GM12878 (cell line): ENCODE measurements at regions not wholly inside any gene's neighbourhood (a gene's known extent, or its start where the extent isn't known, plus 50 kb on each side); places are given as distances from the start of the nearest gene placed in this dataset.

Experiments
- ATAC-seq: fragments of 200-7000 bp; cut with Tn5 transposase; 3 replicates; pipeline ENCODE4 v1.9.1; 2020; ENCODE audit warnings: mild to moderate bottlenecking, moderate library complexity
- BruUV-seq: library from RNA; stranded (reverse); fragments of 400-500 nt; replicated peaks from 2 replicates; lab custom pipeline; 2021; lab: Mats Ljungman, UMichigan
- CTCF ChIA-PET: fragments of 300-600 bp; sonication (Branson Sonifier 250); formaldehyde crosslinking; extraction: SDS; loops from one replicate; lab custom pipeline; 2021; ENCODE audit warnings: inconsistent platforms; lab: Yijun Ruan, JAX
- POLR2A ChIA-PET: fragments of 350-600 bp; formaldehyde crosslinking; extraction: SDS; loops from one replicate; lab custom pipeline; 2021; ENCODE audit warnings: inconsistent platforms; lab: Charles Lee
- RAD21 ChIA-PET: fragments of 300-600 bp; sonication (Branson Sonifier 250); formaldehyde crosslinking; loops from one replicate; lab custom pipeline; 2023; ENCODE audit warnings: antibody characterized with exemption; ENCODE audit not compliant: unreplicated experiment; lab: Charles Lee
- SMC1A ChIA-PET: fragments of 300-600 bp; sonication (Branson Sonifier 250); formaldehyde crosslinking; loops from one replicate; lab custom pipeline; 2023; ENCODE audit not compliant: unreplicated experiment, uncharacterized antibody; lab: Charles Lee
- DNase-seq: peaks from one replicate; pipeline ENCODE4 v3.0.0-alpha.2; 2011; ENCODE audit warnings: low read depth, low spot score
- FAIRE-seq: peaks from 3 replicates; lab custom pipeline; 2011; peaks lifted over from hg19 to GRCh38; lab: Jason Lieb, UNC
- H2AFZ ChIP-seq: 2 replicates; pipeline ENCODE4 v1.6.0; 2011; ENCODE audit warnings: low read depth, low read length, control low read depth; ENCODE audit not compliant: control insufficient read depth
- H3K27ac ChIP-seq: 2 replicates; pipeline ENCODE4 v1.5.1; 2011; ENCODE audit warnings: control low read depth; ENCODE audit not compliant: control insufficient read depth, insufficient read depth
- H3K27me3 ChIP-seq, 2 experiments: replicated peaks in 1 of 2; 2 replicates each; pipeline versions ENCODE4 v1.6.0 to v1.6.1; 2011; ENCODE audit warnings: low read length in 1 of 2; ENCODE audit not compliant: control insufficient read depth in 2 of 2, insufficient read depth in 2 of 2
- H3K36me3 ChIP-seq, 2 experiments: 2 replicates each; pipeline ENCODE4 v1.5.1; 2011; ENCODE audit warnings: low read length in 1 of 2; ENCODE audit not compliant: control insufficient read depth in 2 of 2, insufficient read depth in 2 of 2
- H3K4me1 ChIP-seq: 2 replicates; pipeline ENCODE4 v1.6.1; 2011; ENCODE audit warnings: mild to moderate bottlenecking, low read length, moderate library complexity, mixed read lengths; ENCODE audit not compliant: control insufficient read depth, insufficient read depth
- H3K4me2 ChIP-seq: 2 replicates; pipeline ENCODE4 v1.6.0; 2011; ENCODE audit warnings: control low read depth; ENCODE audit not compliant: control insufficient read depth, insufficient read depth
- H3K4me3 ChIP-seq: fragments of 200-600 bp; sonication (generic); 2 replicates; pipeline ENCODE4 v1.5.1; 2016
- H3K79me2 ChIP-seq: 2 replicates; pipeline ENCODE4 v1.6.0; 2011; ENCODE audit warnings: low read length; ENCODE audit not compliant: control insufficient read depth, insufficient read depth
- H3K9ac ChIP-seq: 2 replicates; pipeline ENCODE4 v1.8.0; 2011; ENCODE audit warnings: low read length, control low read depth, mixed read lengths; ENCODE audit not compliant: control insufficient read depth, insufficient read depth
- H3K9me3 ChIP-seq: replicated peaks from 3 replicates; pipeline ENCODE4 v1.5.1; 2011; ENCODE audit warnings: mild to moderate bottlenecking, low read length; ENCODE audit not compliant: control insufficient read depth, insufficient read depth
- H4K20me1 ChIP-seq: 2 replicates; pipeline ENCODE4 v1.6.0; 2011; ENCODE audit not compliant: control insufficient read depth, insufficient read depth
- IRF3 ChIP-seq: fragments of 450-650 bp; IDR thresholded peaks from 2 replicates; pipeline ENCODE4 v1.6.1; 2014; ENCODE audit warnings: mild to moderate bottlenecking
- POLR2AphosphoS5 ChIP-seq: IDR thresholded peaks from 2 replicates; pipeline ENCODE4 v1.6.1; 2011; ENCODE audit warnings: mild to moderate bottlenecking, low read length, inconsistent platforms
- RAD21 ChIP-seq: IDR thresholded peaks from 2 replicates; pipeline ENCODE4 v1.6.1; 2011; ENCODE audit warnings: mild to moderate bottlenecking, low read depth, low read length, moderate library complexity; ENCODE audit not compliant: insufficient read depth
- TCF3 ChIP-seq: IDR thresholded peaks from 2 replicates; pipeline ENCODE4 v1.6.1; 2012; ENCODE audit warnings: low read depth, mild to moderate bottlenecking, low read length, borderline replicate concordance; ENCODE audit not compliant: insufficient read depth
- ZBTB40 ChIP-seq: fragments of 450-650 bp; IDR thresholded peaks from 2 replicates; pipeline ENCODE4 v1.6.1; 2016; ENCODE audit warnings: mild to moderate bottlenecking, moderate library complexity, borderline replicate concordance
- WGBS: methylation state at CpG from one replicate; pipeline ENCODE4 v1.1.6; 2016; ENCODE audit warnings: low lambda C conversion rate; ENCODE audit not compliant: insufficient replicate concordance, insufficient coverage; ENCODE audit errors: missing lambda C conversion rate; 5-methylcytosine and 5-hydroxymethylcytosine counted together
- in situ Hi-C: fragments of 300-500 bp; cut with MboI; formaldehyde crosslinking; loops from 9 replicates; pipeline ENCODE4 v1.14.3; 2018; ENCODE audit warnings: mixed read lengths
- intact Hi-C: fragments of 100-400 bp; cut with micrococcal nuclease; formaldehyde crosslinking; loops from one replicate; pipeline ENCODE4 v1.14.2; 2022; ENCODE audit not compliant: unreplicated experiment
- TF ChIP-seq, protein P1 (sequence below), 3 experiments: IDR thresholded peaks in 2 of 3; conservative IDR thresholded peaks in 1 of 3; 2 replicates each; pipeline ENCODE4 v1.5.1; 2011; ENCODE audit warnings: low read depth in 3 of 3, low read length in 3 of 3, mild to moderate bottlenecking in 3 of 3, control low read depth in 2 of 3, moderate library complexity in 2 of 3, inconsistent platforms in 1 of 3, mixed read lengths in 1 of 3; ENCODE audit not compliant: control insufficient read depth in 2 of 3, insufficient read depth in 1 of 3; ENCODE audit errors: extremely low read depth in 1 of 3
- TF ChIP-seq, protein P2 (sequence below): IDR thresholded peaks from 2 replicates; pipeline ENCODE4 v1.6.1; 2011; ENCODE audit warnings: borderline replicate concordance, low read depth, mild to moderate bottlenecking, moderate library complexity, low read length; ENCODE audit not compliant: insufficient read depth, poor library complexity, severe bottlenecking

- CTCF ChIA-PET = interaction anchor here (1.0 to 4.5 kb wide), 5 partner anchors 8 to 40 kb away, joined by 3 to 14 read pairs (median 4); no protein-coding TSS in a partner anchor
- H3K9me3 ChIP-seq = no peaks in the 10 kb centered on the region
- no peak overlapping the region for H2AFZ ChIP-seq
- no peak overlapping the region for H3K9ac ChIP-seq
- FAIRE-seq (no peak), DNase-seq (no peak), ATAC-seq (no peak)
- H3K27ac ChIP-seq = no peak overlapping the region
- no peaks in the 10 kb centered on the region for H3K27me3 ChIP-seq
- H3K79me2 ChIP-seq = no peaks in the 10 kb centered on the region
- SMC1A ChIA-PET = interaction anchor here (1.1 to 5.6 kb wide), 9 partner anchors 10 to 147 kb away, joined by 3 to 63 read pairs (median 7); no protein-coding TSS in a partner anchor
- H4K20me1 ChIP-seq = no peaks in the 10 kb centered on the region
- BruUV-seq = no TSS peak
- intact Hi-C loops = no loop called here
- no peaks in the 10 kb centered on the region for H3K36me3 ChIP-seq
- in situ Hi-C loops = no loop called here
- no peaks in the 10 kb centered on the region for H3K4me1 ChIP-seq
- 12% methylated on average over 3 of the region's 3 CpGs for whole genome bisulfite sequencing
- POLR2A ChIA-PET = interaction anchor here (1.2 to 5.1 kb wide), 4 partner anchors 9 to 32 kb away, joined by 3 to 25 read pairs (median 10); no protein-coding TSS in a partner anchor
- TF ChIP-seq TCF3 (no peak), POLR2AphosphoS5 (no peak), ZBTB40 (no peak), RAD21 (no peak), IRF3 (no peak)
- TF ChIP-seq, protein P1, sequence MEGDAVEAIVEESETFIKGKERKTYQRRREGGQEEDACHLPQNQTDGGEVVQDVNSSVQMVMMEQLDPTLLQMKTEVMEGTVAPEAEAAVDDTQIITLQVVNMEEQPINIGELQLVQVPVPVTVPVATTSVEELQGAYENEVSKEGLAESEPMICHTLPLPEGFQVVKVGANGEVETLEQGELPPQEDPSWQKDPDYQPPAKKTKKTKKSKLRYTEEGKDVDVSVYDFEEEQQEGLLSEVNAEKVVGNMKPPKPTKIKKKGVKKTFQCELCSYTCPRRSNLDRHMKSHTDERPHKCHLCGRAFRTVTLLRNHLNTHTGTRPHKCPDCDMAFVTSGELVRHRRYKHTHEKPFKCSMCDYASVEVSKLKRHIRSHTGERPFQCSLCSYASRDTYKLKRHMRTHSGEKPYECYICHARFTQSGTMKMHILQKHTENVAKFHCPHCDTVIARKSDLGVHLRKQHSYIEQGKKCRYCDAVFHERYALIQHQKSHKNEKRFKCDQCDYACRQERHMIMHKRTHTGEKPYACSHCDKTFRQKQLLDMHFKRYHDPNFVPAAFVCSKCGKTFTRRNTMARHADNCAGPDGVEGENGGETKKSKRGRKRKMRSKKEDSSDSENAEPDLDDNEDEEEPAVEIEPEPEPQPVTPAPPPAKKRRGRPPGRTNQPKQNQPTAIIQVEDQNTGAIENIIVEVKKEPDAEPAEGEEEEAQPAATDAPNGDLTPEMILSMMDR (IDR thresholded peaks at IDR 0.05 in 2 of 3, conservative IDR thresholded peaks at IDR 0.05 in 1 of 3; ENCODE audit: control insufficient read depth in 2 of 3, extremely low read depth in 1 of 3, insufficient read depth in 1 of 3, low read depth in 3 of 3, low read length in 3 of 3) = no peak
- TF ChIP-seq, protein P2, sequence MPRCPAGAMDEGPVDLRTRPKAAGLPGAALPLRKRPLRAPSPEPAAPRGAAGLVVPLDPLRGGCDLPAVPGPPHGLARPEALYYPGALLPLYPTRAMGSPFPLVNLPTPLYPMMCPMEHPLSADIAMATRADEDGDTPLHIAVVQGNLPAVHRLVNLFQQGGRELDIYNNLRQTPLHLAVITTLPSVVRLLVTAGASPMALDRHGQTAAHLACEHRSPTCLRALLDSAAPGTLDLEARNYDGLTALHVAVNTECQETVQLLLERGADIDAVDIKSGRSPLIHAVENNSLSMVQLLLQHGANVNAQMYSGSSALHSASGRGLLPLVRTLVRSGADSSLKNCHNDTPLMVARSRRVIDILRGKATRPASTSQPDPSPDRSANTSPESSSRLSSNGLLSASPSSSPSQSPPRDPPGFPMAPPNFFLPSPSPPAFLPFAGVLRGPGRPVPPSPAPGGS = no peak
- RAD21 ChIA-PET = interaction anchor here (0.8 to 3.5 kb wide), 7 partner anchors 10 to 187 kb away, joined by 3 to 20 read pairs (median 5); no protein-coding TSS in a partner anchor
- no peak overlapping the region for H3K4me3 ChIP-seq
- H3K4me2 ChIP-seq = no peak overlapping the region
Observed at GRCh38 chr6:81939766-81940165, 187.3 kb upstream of the TENT5A start.
